ENCODE measurements at regions not wholly inside any gene's neighbourhood (a gene's known extent, or its start where the extent isn't known, plus 50 kb on each side); places are given as distances from the start of the nearest gene placed in this dataset.

- Histone ChIP-seq H3K4me3 (replicated peaks in 1 of 3; ENCODE audit: insufficient read depth in 1 of 3, low read depth in 2 of 3, low read length in 3 of 3) (no peak overlapping the region), H3K9me3 (ENCODE audit: low read length) (peaks cover 18% of the 10 kb centered on the region), H3K4me2 (ENCODE audit: low read depth, low read length) (no peak overlapping the region), H2AFZ (ENCODE audit: low read length) (no peak overlapping the region), H4K20me1 (ENCODE audit: insufficient read depth, low read length) (no peaks in the 10 kb centered on the region), H3K27me3 (ENCODE audit: control insufficient read depth in 1 of 2, insufficient read depth in 2 of 2, low read length in 2 of 2) (no peaks in the 10 kb centered on the region), H3K4me1 (ENCODE audit: insufficient read depth, low read length) (no peaks in the 10 kb centered on the region), H3K36me3 (replicated peaks in 1 of 2; ENCODE audit: control insufficient read depth in 1 of 2, insufficient read depth in 2 of 2, low read length in 2 of 2) (no peaks in the 10 kb centered on the region), H3K27ac (ENCODE audit: extremely low read length, insufficient read depth, low read length) (no peak overlapping the region), H3K9ac (ENCODE audit: insufficient read depth, low read depth, low read length) (no peak overlapping the region), H3K79me2 (ENCODE audit: insufficient read depth, low read length) (no peaks in the 10 kb centered on the region)
- 100% methylated on average over 1 of the region's 5 CpGs for WGBS (ENCODE audit: low lambda C conversion rate)
- ChIA-PET CTCF (ENCODE audit: low intra/inter-chr PET ratio, low total read pairs) (no interaction called here), POLR2A (no interaction called here)
- FAIRE-seq (no peak), ATAC-seq (no peak; the same call in 2 of the 3 replicates), DNase-seq (ENCODE audit: low spot score) (no peak)
- no TSS peak for BruUV-seq (replicated peaks)
- no peak for TF ChIP-seq ZBTB2 (CRISPR knock-in tag; IDR thresholded peaks at IDR 0.05; ENCODE audit: low read depth)
- no peak for TF ChIP-seq ELF1 (CRISPR knock-in tag; IDR thresholded peaks at IDR 0.05)
- no peak for TF ChIP-seq ZSCAN31 (CRISPR knock-in tag; IDR thresholded peaks at IDR 0.05; ENCODE audit: low read depth)
- TF ChIP-seq REXO4 (CRISPR knock-in tag; IDR thresholded peaks at IDR 0.05; ENCODE audit: borderline replicate concordance), result no peak
- no peak for TF ChIP-seq ATF7-NPFF (CRISPR knock-in tag; IDR thresholded peaks at IDR 0.05; ENCODE audit: low read depth)
- no peak for TF ChIP-seq SOX13 (IDR thresholded peaks at IDR 0.05)
- no peak for TF ChIP-seq SOX13 (CRISPR knock-in tag; conservative IDR thresholded peaks at IDR 0.05 in 1 of 2, IDR thresholded peaks at IDR 0.05 in 1 of 2)
- no peak for TF ChIP-seq SATB2 (CRISPR knock-in tag; IDR thresholded peaks at IDR 0.05)
- no peak for TF ChIP-seq CBFB (CRISPR knock-in tag; IDR thresholded peaks at IDR 0.05)
- TF ChIP-seq NFATC3 (CRISPR knock-in tag; IDR thresholded peaks at IDR 0.05), result no peak
- TF ChIP-seq ZNF296 (CRISPR knock-in tag; conservative IDR thresholded peaks at IDR 0.05), result no peak
- no peak for TF ChIP-seq HNRNPK (IDR thresholded peaks at IDR 0.05; ENCODE audit: low read depth, low read length, poor library complexity, severe bottlenecking)
- no peak for TF ChIP-seq CBX2 (IDR thresholded peaks at IDR 0.05; ENCODE audit: low read depth, low read length)
- TF ChIP-seq CBX2 (CRISPR knock-in tag; IDR thresholded peaks at IDR 0.05; ENCODE audit: low read depth), result no peak
- TF ChIP-seq ZNF652 (CRISPR knock-in tag; IDR thresholded peaks at IDR 0.05; ENCODE audit: borderline replicate concordance, low read depth), result no peak
- TF ChIP-seq GABPA (IDR thresholded peaks at IDR 0.05; ENCODE audit: low read depth, low read length), result no peak
- TF ChIP-seq GABPA (CRISPR knock-in tag; IDR thresholded peaks at IDR 0.05; ENCODE audit: low read depth), result no peak
- no peak for TF ChIP-seq MEF2D (CRISPR knock-in tag; IDR thresholded peaks at IDR 0.05)
- in situ Hi-C loops (cut with HindIII; ENCODE audit: extremely low pct_ligation_motif_present, low pct_unique_long_range_greater_than_20kb), result no loop called here
- intact Hi-C loops (cut with micrococcal nuclease; ENCODE audit: unreplicated experiment), result no loop called here
Observed at GRCh38 chr10:37639200-37639599, 218.2 kb downstream of the ZNF248 start.

Measured in HepG2 (cell line).